ENCODE measurements at regions not wholly inside any gene's neighbourhood (a gene's known extent, or its start where the extent isn't known, plus 50 kb on each side); places are given as distances from the start of the nearest gene placed in this dataset.

DNA sequence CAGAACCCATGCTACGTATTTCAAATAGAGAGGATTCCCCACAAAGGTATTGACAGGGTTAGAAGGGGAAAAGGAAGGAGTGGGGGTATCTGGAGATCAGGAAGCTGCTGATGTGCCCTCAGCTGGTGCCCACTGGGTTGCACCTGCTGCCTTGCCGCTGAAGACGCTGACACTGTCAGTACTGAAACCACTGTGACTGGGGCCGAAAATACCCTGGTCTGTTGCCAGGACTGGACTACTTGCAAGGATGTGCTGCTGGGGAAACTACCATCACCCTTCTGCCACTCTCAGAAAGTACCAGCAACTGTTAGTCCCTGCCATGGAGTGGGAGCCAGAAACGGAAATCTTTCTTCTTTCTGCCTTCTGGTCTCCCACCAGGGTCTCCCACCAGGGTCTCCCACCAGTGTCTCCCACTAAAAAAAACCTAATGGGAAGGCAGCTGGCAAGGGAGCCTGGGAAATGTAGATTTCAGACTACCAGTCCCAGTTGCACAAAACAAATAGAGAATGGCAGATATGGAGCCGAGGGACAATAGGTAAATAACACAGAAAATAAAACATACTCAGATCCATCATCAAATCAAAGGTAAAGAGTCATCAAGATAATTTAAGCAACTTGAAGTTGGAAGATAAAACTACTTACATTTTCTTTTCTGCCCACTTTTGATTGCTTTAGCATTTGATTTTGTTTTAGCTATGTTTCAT is 204.8 kb downstream of the TPBG start:
- no peaks in the 10 kb centered on the region for H3K36me3 ChIP-seq (ENCODE audit: control insufficient read depth, insufficient read depth, low read length)
- H3K4me3 ChIP-seq (ENCODE audit: low read depth, low read length) = no peak overlapping the region
- no peaks in the 10 kb centered on the region for H3K27me3 ChIP-seq (ENCODE audit: control insufficient read depth, insufficient read depth, low read length)
- no peak for DNase-seq (ENCODE audit: low read depth)
- TF ChIP-seq, protein P1, sequence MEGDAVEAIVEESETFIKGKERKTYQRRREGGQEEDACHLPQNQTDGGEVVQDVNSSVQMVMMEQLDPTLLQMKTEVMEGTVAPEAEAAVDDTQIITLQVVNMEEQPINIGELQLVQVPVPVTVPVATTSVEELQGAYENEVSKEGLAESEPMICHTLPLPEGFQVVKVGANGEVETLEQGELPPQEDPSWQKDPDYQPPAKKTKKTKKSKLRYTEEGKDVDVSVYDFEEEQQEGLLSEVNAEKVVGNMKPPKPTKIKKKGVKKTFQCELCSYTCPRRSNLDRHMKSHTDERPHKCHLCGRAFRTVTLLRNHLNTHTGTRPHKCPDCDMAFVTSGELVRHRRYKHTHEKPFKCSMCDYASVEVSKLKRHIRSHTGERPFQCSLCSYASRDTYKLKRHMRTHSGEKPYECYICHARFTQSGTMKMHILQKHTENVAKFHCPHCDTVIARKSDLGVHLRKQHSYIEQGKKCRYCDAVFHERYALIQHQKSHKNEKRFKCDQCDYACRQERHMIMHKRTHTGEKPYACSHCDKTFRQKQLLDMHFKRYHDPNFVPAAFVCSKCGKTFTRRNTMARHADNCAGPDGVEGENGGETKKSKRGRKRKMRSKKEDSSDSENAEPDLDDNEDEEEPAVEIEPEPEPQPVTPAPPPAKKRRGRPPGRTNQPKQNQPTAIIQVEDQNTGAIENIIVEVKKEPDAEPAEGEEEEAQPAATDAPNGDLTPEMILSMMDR (IDR thresholded peaks at IDR 0.05; ENCODE audit: insufficient read depth, low read length, severe bottlenecking) = no peak
- no peak for FAIRE-seq

DNA sequence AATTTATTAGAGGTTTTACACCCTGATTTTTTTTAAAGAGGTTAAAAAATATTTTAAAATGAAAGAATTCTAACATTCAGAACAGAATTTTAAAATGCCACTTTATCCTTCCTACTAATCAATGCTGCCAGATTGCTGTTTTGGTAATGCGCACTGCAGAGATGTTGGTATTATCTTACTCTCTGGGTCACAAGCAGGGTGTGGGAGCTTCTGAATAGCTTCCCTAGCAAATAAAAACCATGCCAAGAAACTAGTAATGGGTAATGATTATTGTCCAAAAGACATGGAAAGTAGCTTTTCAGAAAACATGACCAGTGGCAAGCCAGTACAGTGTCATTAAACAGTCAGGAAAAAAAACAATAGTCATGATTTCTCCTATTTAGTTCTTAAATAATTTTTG is 205.4 kb downstream of the TPBG start:
- no peaks in the 10 kb centered on the region for H3K36me3 ChIP-seq (ENCODE audit: control insufficient read depth, insufficient read depth, low read length)
- no peak for FAIRE-seq
- no peaks in the 10 kb centered on the region for H3K27me3 ChIP-seq (ENCODE audit: control insufficient read depth, insufficient read depth, low read length)
- TF ChIP-seq, protein P1 (IDR thresholded peaks at IDR 0.05; ENCODE audit: insufficient read depth, low read length, severe bottlenecking) = no peak
- no peak for DNase-seq (ENCODE audit: low read depth)
- H3K4me3 ChIP-seq (ENCODE audit: low read depth, low read length) = no peak overlapping the region

- TF ChIP-seq, protein P1 (IDR thresholded peaks at IDR 0.05; ENCODE audit: insufficient read depth, low read length, severe bottlenecking) = no peak
- FAIRE-seq (no peak), DNase-seq (ENCODE audit: low read depth) (no peak)
- Histone ChIP-seq H3K4me3 (ENCODE audit: low read depth, low read length) (no peak overlapping the region), H3K36me3 (ENCODE audit: control insufficient read depth, insufficient read depth, low read length) (no peaks in the 10 kb centered on the region), H3K27me3 (ENCODE audit: control insufficient read depth, insufficient read depth, low read length) (no peaks in the 10 kb centered on the region)
These were observed 206.5 kb downstream of the TPBG start for GRCh38 chr6:82570083-82570482.

DNA sequence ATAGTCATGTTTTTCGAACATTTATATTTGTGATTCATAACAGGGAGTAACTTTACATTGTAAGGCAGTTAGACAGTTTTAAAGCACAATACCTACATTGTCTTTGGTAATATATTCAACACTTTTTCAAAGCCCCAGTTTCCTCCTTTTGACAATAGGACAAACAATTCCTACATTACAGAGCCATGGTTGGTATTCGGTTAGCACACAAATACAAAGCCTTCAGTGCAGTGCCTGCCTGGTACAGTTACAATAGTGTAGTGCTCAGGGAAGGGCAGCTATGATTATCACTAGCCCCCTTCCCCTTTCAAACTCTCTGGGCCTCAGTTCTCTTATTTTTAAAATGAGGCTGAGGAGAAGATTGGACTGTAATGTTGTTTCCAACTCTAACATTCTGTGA is 207.8 kb downstream of the TPBG start:
- FAIRE-seq (no peak), DNase-seq (ENCODE audit: low read depth) (no peak)
- no peak overlapping the region for H3K4me3 ChIP-seq (ENCODE audit: low read depth, low read length)
- no peaks in the 10 kb centered on the region for H3K36me3 ChIP-seq (ENCODE audit: control insufficient read depth, insufficient read depth, low read length)
- no peaks in the 10 kb centered on the region for H3K27me3 ChIP-seq (ENCODE audit: control insufficient read depth, insufficient read depth, low read length)
- TF ChIP-seq, protein P1 (IDR thresholded peaks at IDR 0.05; ENCODE audit: insufficient read depth, low read length, severe bottlenecking) = no peak

- DNase-seq (ENCODE audit: low read depth) (no peak), FAIRE-seq (no peak)
- TF ChIP-seq, protein P1 (IDR thresholded peaks at IDR 0.05; ENCODE audit: insufficient read depth, low read length, severe bottlenecking) = no peak
- no peaks in the 10 kb centered on the region for H3K27me3 ChIP-seq (ENCODE audit: control insufficient read depth, insufficient read depth, low read length)
- H3K36me3 ChIP-seq (ENCODE audit: control insufficient read depth, insufficient read depth, low read length) = no peaks in the 10 kb centered on the region
- H3K4me3 ChIP-seq (ENCODE audit: low read depth, low read length) = no peak overlapping the region
These were observed 209.8 kb downstream of the TPBG start for GRCh38 chr6:82573254-82573972.
